ENCODE measurements at regions not wholly inside any gene's neighbourhood (a gene's known extent, or its start where the extent isn't known, plus 50 kb on each side); places are given as distances from the start of the nearest gene placed in this dataset.

DNA sequence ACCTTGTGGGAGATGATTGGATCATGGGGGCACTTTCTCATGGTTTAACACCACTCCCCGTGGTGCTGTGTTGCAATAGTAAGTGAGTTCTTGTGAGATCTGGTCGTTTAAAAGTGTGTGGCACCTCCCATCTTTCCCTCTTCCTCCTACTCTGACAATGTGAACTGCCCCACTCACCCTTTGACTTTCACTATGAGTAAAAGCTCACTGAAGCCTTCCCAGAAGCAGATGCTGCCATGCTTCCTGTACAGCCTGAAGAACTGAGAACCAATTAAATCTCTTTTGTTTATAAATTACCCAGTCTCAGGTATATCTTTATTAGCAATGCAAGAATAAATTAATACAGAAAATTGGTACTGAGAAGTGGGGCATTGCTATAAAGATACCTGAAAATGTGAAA, 509.6 kb upstream of the CT83 start:
- FAIRE-seq (no peak), DNase-seq (ENCODE audit: low read depth) (no peak)
- no peak overlapping the region for H3K4me3 ChIP-seq (ENCODE audit: low read depth, low read length)
- H3K36me3 ChIP-seq (ENCODE audit: control insufficient read depth, insufficient read depth, low read length), result no peaks in the 10 kb centered on the region
- H3K27me3 ChIP-seq (ENCODE audit: control insufficient read depth, insufficient read depth, low read length), result no peaks in the 10 kb centered on the region
- TF ChIP-seq, protein P1, sequence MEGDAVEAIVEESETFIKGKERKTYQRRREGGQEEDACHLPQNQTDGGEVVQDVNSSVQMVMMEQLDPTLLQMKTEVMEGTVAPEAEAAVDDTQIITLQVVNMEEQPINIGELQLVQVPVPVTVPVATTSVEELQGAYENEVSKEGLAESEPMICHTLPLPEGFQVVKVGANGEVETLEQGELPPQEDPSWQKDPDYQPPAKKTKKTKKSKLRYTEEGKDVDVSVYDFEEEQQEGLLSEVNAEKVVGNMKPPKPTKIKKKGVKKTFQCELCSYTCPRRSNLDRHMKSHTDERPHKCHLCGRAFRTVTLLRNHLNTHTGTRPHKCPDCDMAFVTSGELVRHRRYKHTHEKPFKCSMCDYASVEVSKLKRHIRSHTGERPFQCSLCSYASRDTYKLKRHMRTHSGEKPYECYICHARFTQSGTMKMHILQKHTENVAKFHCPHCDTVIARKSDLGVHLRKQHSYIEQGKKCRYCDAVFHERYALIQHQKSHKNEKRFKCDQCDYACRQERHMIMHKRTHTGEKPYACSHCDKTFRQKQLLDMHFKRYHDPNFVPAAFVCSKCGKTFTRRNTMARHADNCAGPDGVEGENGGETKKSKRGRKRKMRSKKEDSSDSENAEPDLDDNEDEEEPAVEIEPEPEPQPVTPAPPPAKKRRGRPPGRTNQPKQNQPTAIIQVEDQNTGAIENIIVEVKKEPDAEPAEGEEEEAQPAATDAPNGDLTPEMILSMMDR (IDR thresholded peaks at IDR 0.05; ENCODE audit: insufficient read depth, low read length, severe bottlenecking), result no peak

DNA sequence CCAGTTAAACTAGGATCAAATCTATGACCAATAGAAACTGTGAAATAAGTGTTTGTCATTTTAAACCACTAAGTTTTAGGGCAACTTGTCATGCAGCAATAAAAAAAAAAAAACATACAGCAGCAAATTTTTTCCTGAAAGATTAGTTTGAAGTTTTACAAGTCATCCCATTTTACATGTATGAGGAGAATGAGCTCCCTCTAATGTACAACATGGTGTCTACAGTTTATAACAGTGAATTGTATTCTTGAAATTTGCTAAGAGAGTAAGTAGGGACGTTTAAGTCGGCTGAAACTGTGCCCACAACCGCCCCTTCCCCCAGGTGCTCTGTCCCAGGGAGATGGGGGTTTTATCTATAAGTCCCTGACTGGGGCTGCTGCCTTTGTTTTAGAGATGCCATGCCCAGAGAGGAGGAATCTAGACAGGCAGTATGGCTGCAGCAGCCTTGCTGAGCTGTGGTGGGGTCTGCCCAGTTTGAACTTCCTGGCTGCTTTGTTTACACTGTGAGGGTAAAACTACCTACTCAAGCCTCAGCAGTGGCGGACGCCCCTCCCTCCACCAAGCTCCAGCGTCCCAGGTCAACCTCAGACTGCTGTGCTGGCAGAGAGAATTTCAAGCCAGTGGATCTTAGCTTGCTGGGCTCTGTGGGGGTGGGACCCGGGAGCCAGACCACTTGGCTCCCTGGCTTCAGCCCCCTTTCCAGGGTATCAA, 499.3 kb upstream of the CT83 start:
- H3K4me3 ChIP-seq (ENCODE audit: low read depth, low read length), result no peak overlapping the region
- no peaks in the 10 kb centered on the region for H3K36me3 ChIP-seq (ENCODE audit: control insufficient read depth, insufficient read depth, low read length)
- no peaks in the 10 kb centered on the region for H3K27me3 ChIP-seq (ENCODE audit: control insufficient read depth, insufficient read depth, low read length)
- TF ChIP-seq, protein P1 (IDR thresholded peaks at IDR 0.05; ENCODE audit: insufficient read depth, low read length, severe bottlenecking), result no peak
- FAIRE-seq, result no peak
- DNase-seq (ENCODE audit: low read depth), result peak; percentile 17

DNA sequence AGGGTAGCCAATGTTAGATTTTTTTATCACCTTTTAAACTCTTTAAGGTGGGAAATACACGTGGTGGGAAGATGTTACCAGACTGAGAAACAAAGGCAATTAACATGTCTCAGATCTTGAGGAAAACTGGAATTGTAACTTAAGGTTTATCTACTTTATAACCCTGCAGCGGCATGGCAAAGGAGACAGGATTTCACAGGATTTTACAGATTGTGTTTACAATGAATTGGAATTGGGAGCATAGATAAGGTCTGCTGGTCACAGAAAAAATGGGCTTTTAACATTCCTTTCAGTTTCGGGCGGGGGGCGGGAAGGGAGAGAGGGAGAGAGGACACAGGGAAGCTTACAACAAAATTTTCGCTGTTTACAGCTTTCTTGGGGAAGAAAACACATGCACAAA, 467.5 kb upstream of the CT83 start:
- FAIRE-seq (no peak), DNase-seq (ENCODE audit: low read depth) (no peak)
- no peaks in the 10 kb centered on the region for H3K36me3 ChIP-seq (ENCODE audit: control insufficient read depth, insufficient read depth, low read length)
- H3K27me3 ChIP-seq (ENCODE audit: control insufficient read depth, insufficient read depth, low read length), result no peaks in the 10 kb centered on the region
- no peak overlapping the region for H3K4me3 ChIP-seq (ENCODE audit: low read depth, low read length)
- TF ChIP-seq, protein P1 (IDR thresholded peaks at IDR 0.05; ENCODE audit: insufficient read depth, low read length, severe bottlenecking), result no peak

DNA sequence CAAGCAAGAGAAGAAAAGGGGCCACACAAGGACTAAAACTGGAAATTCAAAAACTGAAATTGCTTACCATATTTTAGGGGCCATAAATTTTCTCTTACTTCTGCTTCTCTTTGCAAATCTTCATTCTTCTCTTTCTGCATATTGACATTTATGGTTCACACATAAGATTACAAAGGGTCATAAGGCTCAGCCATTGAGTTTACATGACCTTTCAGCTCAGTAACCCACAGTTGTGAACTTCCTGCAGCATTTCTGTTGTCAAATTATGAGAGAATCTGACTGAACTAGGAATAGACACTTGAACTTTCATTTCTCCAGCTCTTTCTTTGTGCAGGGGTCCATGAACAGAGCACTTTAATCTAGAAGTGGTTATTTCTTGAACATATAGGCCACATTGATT, 434.8 kb upstream of the CT83 start:
- TF ChIP-seq, protein P1 (IDR thresholded peaks at IDR 0.05; ENCODE audit: insufficient read depth, low read length, severe bottlenecking), result no peak
- H3K36me3 ChIP-seq (ENCODE audit: control insufficient read depth, insufficient read depth, low read length), result no peaks in the 10 kb centered on the region
- FAIRE-seq (no peak), DNase-seq (ENCODE audit: low read depth) (no peak)
- H3K4me3 ChIP-seq (ENCODE audit: low read depth, low read length), result no peak overlapping the region
- H3K27me3 ChIP-seq (ENCODE audit: control insufficient read depth, insufficient read depth, low read length), result no peaks in the 10 kb centered on the region

DNA sequence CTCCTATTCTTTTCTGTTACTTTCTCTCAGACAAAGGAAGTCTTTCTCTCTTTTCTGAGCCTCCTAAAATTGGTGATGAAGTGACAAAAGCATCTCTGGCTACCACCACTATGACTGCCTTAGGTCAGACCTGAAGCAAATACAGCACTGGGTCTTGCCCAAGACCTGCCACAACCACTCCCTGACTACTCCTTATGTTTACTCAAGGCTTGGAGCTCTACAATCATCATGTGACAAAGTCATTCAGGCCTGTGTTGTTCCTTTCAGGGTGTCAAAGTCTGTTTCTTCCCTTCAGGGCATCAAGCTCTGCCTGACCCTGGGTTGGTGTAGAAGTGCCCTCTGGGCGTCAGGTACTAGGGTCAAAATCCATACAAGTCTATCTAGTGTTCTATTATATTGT, 419.2 kb upstream of the CT83 start:
- Histone ChIP-seq H3K27me3 (ENCODE audit: control insufficient read depth, insufficient read depth, low read length) (no peaks in the 10 kb centered on the region), H3K4me3 (ENCODE audit: low read depth, low read length) (no peak overlapping the region), H3K36me3 (ENCODE audit: control insufficient read depth, insufficient read depth, low read length) (no peaks in the 10 kb centered on the region)
- DNase-seq (ENCODE audit: low read depth) (no peak), FAIRE-seq (no peak)
- TF ChIP-seq, protein P1 (IDR thresholded peaks at IDR 0.05; ENCODE audit: insufficient read depth, low read length, severe bottlenecking), result no peak

DNA sequence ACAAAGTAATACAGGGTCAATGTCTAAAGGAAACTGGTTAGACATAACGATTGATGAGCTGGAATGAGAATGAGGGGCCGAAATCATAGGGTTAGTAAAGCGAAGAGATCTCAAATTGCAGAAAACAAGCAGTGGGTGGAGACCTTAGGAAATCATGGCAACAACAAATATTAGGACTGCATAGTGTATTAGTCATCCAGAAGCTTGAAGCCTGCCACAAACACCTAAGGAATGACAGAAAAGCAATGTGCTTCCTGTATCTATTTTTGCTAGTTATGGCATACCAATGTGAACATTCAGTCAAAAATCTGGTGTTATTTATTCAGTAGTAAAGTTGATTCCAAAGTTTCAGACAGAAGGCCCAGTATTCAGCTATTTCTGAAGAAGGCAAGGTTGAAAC, 410.9 kb upstream of the CT83 start:
- Histone ChIP-seq H3K27me3 (ENCODE audit: control insufficient read depth, insufficient read depth, low read length) (no peaks in the 10 kb centered on the region), H3K36me3 (ENCODE audit: control insufficient read depth, insufficient read depth, low read length) (no peaks in the 10 kb centered on the region), H3K4me3 (ENCODE audit: low read depth, low read length) (no peak overlapping the region)
- DNase-seq (ENCODE audit: low read depth) (peak; percentile 71), FAIRE-seq (no peak)
- TF ChIP-seq, protein P1 (IDR thresholded peaks at IDR 0.05; ENCODE audit: insufficient read depth, low read length, severe bottlenecking), result no peak
